ENCODE measurements at regions not wholly inside any gene's neighbourhood (a gene's known extent, or its start where the extent isn't known, plus 50 kb on each side); places are given as distances from the start of the nearest gene placed in this dataset.

- Histone ChIP-seq H3K9me2 (replicated peaks; ENCODE audit: low read length) (no peaks in the 10 kb centered on the region), H3K79me2 (ENCODE audit: low read length) (no peaks in the 10 kb centered on the region), H4K20me1 (ENCODE audit: low read length) (no peaks in the 10 kb centered on the region), H3K27ac (ENCODE audit: low read length) (no peak overlapping the region), H3F3A (ENCODE audit: low read length, unreplicated experiment) (no peaks in the 10 kb centered on the region), H3K4me2 (ENCODE audit: low read length) (no peak overlapping the region), H3K4me1 (ENCODE audit: insufficient read depth, low read length) (no peaks in the 10 kb centered on the region), H3K4me3 (ENCODE audit: low read length) (no peak overlapping the region), H3K9me3 (ENCODE audit: low read length) (no peaks in the 10 kb centered on the region), H3K36me3 (ENCODE audit: low read depth, low read length) (no peaks in the 10 kb centered on the region), H3K27me3 (ENCODE audit: low read length) (no peaks in the 10 kb centered on the region), H3K9ac (ENCODE audit: low read length) (no peak overlapping the region), H2AFZ (ENCODE audit: low read length) (no peak overlapping the region)
- BruUV-seq (replicated peaks), result no TSS peak
- ChIA-PET CTCF (no interaction called here), POLR2A (ENCODE audit: unreplicated experiment) (no interaction called here)
- intact Hi-C loops (cut with micrococcal nuclease), result loop anchor here (5.0 kb wide), 1 partner anchor 101 kb away; no protein-coding TSS in a partner anchor
- DNase-seq (no peak), ATAC-seq (no peak)
- no peak for TF ChIP-seq EZH2 (IDR thresholded peaks at IDR 0.05; ENCODE audit: low read length, unreplicated experiment)
- TF ChIP-seq CTCF (conservative IDR thresholded peaks at IDR 0.05; ENCODE audit: low read depth, low read length), result no peak
- no peak for TF ChIP-seq EZH2phosphoT487 (IDR thresholded peaks at IDR 0.05; ENCODE audit: borderline replicate concordance, low read length)
These were observed 147.2 kb upstream of the KLF4 start for GRCh38 chr9:107636571-107637381.

GRCh38 chr9:107635803-107636174, 146.2 kb upstream of the KLF4 start:
- BruUV-seq (replicated peaks), result no TSS peak
- DNase-seq, result no peak
- H3K4me2 ChIP-seq (ENCODE audit: low read length), result no peak overlapping the region
- no peak for ATAC-seq
- no peaks in the 10 kb centered on the region for H3K9me3 ChIP-seq (ENCODE audit: low read length)
- intact Hi-C loops (cut with micrococcal nuclease), result loop anchor here (5.0 kb wide), 1 partner anchor 102 kb away; no protein-coding TSS in a partner anchor
- no peaks in the 10 kb centered on the region for H4K20me1 ChIP-seq (ENCODE audit: low read length)
- no peak for TF ChIP-seq CTCF (conservative IDR thresholded peaks at IDR 0.05; ENCODE audit: low read depth, low read length)
- TF ChIP-seq EZH2 (IDR thresholded peaks at IDR 0.05; ENCODE audit: low read length, unreplicated experiment), result no peak
- TF ChIP-seq EZH2phosphoT487 (IDR thresholded peaks at IDR 0.05; ENCODE audit: borderline replicate concordance, low read length), result no peak
- H3K79me2 ChIP-seq (ENCODE audit: low read length), result no peaks in the 10 kb centered on the region
- no peak overlapping the region for H2AFZ ChIP-seq (ENCODE audit: low read length)
- H3K27me3 ChIP-seq (ENCODE audit: low read length), result no peaks in the 10 kb centered on the region
- no peaks in the 10 kb centered on the region for H3K4me1 ChIP-seq (ENCODE audit: insufficient read depth, low read length)
- no peaks in the 10 kb centered on the region for H3F3A ChIP-seq (ENCODE audit: low read length, unreplicated experiment)
- H3K9me2 ChIP-seq (replicated peaks; ENCODE audit: low read length), result no peaks in the 10 kb centered on the region
- H3K27ac ChIP-seq (ENCODE audit: low read length), result no peak overlapping the region
- no peak overlapping the region for H3K4me3 ChIP-seq (ENCODE audit: low read length)
- ChIA-PET CTCF (no interaction called here), POLR2A (ENCODE audit: unreplicated experiment) (no interaction called here)
- no peak overlapping the region for H3K9ac ChIP-seq (ENCODE audit: low read length)
- H3K36me3 ChIP-seq (ENCODE audit: low read depth, low read length), result no peaks in the 10 kb centered on the region
